Heart right ventricle (tissue), 16 donors: ENCODE measurements at regions not wholly inside any gene's neighbourhood (a gene's known extent, or its start where the extent isn't known, plus 50 kb on each side); places are given as distances from the start of the nearest gene placed in this dataset.

Experiments used
- ATAC-seq, 8 donors: fragments of 200-7000 bp; cut with Tn5 transposase; one replicate each; pipeline ENCODE4 v1.9.1; 2020; ENCODE audit warnings: mild to moderate bottlenecking in 8 of 8, moderate library complexity in 8 of 8, moderate number of reproducible peaks in 1 of 8
- DNase-seq, 2 donors: peaks; one replicate each; pipeline ENCODE4 v3.0.0-alpha.2; 2020
- H3K27ac ChIP-seq, 10 donors: fragments of 200-600 bp; sonication (generic) in 2 of 10; one replicate each; pipeline versions ENCODE4 v1.5.0 to v1.8.0; 2020 to 2022; ENCODE audit warnings: mild to moderate bottlenecking in 3 of 10
- H3K27me3 ChIP-seq, 7 donors: fragments of 200-600 bp; one replicate each; pipeline ENCODE4 v1.8.0; 2021 to 2022; ENCODE audit warnings: mild to moderate bottlenecking in 2 of 7
- H3K36me3 ChIP-seq, 9 donors: fragments of 200-600 bp; sonication (generic) in 1 of 9; one replicate each; pipeline versions ENCODE4 v1.5.0 to v1.8.0; 2020 to 2022; ENCODE audit warnings: mild to moderate bottlenecking in 2 of 9
- H3K4me1 ChIP-seq, 9 donors: fragments of 200-600 bp; sonication (generic) in 1 of 9; one replicate each; pipeline versions ENCODE4 v1.5.0 to v1.8.0; 2020 to 2022; ENCODE audit warnings: mild to moderate bottlenecking in 4 of 9
- H3K4me3 ChIP-seq, 10 donors: fragments of 200-600 bp; sonication (generic) in 2 of 10; one replicate each; pipeline versions ENCODE4 v1.5.0 to v1.8.0; 2020 to 2022; ENCODE audit warnings: mild to moderate bottlenecking in 7 of 10, moderate library complexity in 2 of 10
- H3K9me3 ChIP-seq, 11 donors: fragments of 200-600 bp in 10 of 11; sonication (generic) in 2 of 11; one replicate each; pipeline versions ENCODE4 v1.5.0 to v1.8.0; 2013 to 2022; ENCODE audit warnings: mild to moderate bottlenecking in 2 of 11, control low read depth in 1 of 11, moderate library complexity in 1 of 11
- WGBS, 2 donors: extraction: QIAGEN DNeasy Blood & Tissue Kit; methylation state at CpG; one replicate each; pipeline ENCODE4 v1.1.7; 2013; ENCODE audit warnings: inconsistent platforms in 1 of 2; 5-methylcytosine and 5-hydroxymethylcytosine counted together
- intact Hi-C, 10 donors: fragments of 100-400 bp; cut with DNase I; formaldehyde crosslinking; loops; one replicate each; pipeline versions ENCODE4 v1.11.1 to v1.14.2; 2022
- TF ChIP-seq, protein P1 (sequence below), 9 donors: fragments of 200-600 bp; sonication (generic) in 2 of 9; IDR thresholded peaks; one replicate each; pipeline versions ENCODE4 v1.5.0 to v1.8.0; 2021 to 2022; ENCODE audit warnings: antibody characterized with exemption in 9 of 9, mild to moderate bottlenecking in 5 of 9, moderate library complexity in 1 of 9
- donor health status: Arrhythmogenic right ventricular cardiomyopathy.
- donor health status: ischemic (EF 13 %, LVEDD 7.1; RV severe dilation, severe dysfunction).
- donor health status: healthy with polysubstance abuse.
- donor health status: DM: no; HTN: yes; CAD: no.
- donor health status: DM: no; HTN: no; CAD: no.
- donor health status: ischemic (EF 25% LVEDD 6.9; RV normal size, moderate dysfunction).
- donor health status: ischemic (EF 25% LVEDD 5.7; RV mildly dilated, moderate dysfunction).
- donor health status: healthy.
- donor health status: DM: yes; HTN: yes; CAD: no.
- donor health status: Ischemic cardiomyopathy.
- donor health status: ischemic (EF 35%, LVEDD 5.7; RV mildly dilated, moderate dysfunction).
- donor health status: nonischemic (EF 11% LVEDD 7.7; RV severe dilation, severe dysfunction).
- donor health status: DM: yes; HTN: yes; CAD: no.
- donor health status: PGD.
- donor health status: ischemic (EF 29% LVEDD 5.4; RV normal size, mild dysfunction).
- donor health status: nonischemic (EF 23%, LVEDD 6.1; RV moderate dilation, normal function).

- ATAC-seq (peak in 2 of 8 donors; percentile 4 to 25), DNase-seq (no peak)
- intact Hi-C loops = no loop called here
- Histone ChIP-seq H3K9me3 (peaks cover 22 to 100% (median 100%) of the 10 kb centered on the region in 11 donors), H3K27ac (no peak overlapping the region), H3K36me3 (peaks cover 19 to 100% (median 99%) of the 10 kb centered on the region in 9 donors), H3K27me3 (no peaks in the 10 kb centered on the region), H3K4me3 (no peak overlapping the region), H3K4me1 (no peaks in the 10 kb centered on the region)
- WGBS, 2 donors = 85 to 88% methylated on average over 18 of the region's 18 CpGs
- TF ChIP-seq, protein P1, sequence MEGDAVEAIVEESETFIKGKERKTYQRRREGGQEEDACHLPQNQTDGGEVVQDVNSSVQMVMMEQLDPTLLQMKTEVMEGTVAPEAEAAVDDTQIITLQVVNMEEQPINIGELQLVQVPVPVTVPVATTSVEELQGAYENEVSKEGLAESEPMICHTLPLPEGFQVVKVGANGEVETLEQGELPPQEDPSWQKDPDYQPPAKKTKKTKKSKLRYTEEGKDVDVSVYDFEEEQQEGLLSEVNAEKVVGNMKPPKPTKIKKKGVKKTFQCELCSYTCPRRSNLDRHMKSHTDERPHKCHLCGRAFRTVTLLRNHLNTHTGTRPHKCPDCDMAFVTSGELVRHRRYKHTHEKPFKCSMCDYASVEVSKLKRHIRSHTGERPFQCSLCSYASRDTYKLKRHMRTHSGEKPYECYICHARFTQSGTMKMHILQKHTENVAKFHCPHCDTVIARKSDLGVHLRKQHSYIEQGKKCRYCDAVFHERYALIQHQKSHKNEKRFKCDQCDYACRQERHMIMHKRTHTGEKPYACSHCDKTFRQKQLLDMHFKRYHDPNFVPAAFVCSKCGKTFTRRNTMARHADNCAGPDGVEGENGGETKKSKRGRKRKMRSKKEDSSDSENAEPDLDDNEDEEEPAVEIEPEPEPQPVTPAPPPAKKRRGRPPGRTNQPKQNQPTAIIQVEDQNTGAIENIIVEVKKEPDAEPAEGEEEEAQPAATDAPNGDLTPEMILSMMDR (IDR thresholded peaks at IDR 0.05) = no peak
Observed at GRCh38 chr15:25058080-25058785, 103.4 kb downstream of the SNRPN start.

- TF ChIP-seq, protein P1 (IDR thresholded peaks at IDR 0.05) = no peak
- Histone ChIP-seq H3K27ac (no peak overlapping the region), H3K9me3 (peaks cover 27 to 100% (median 100%) of the 10 kb centered on the region in 11 donors), H3K4me1 (no peaks in the 10 kb centered on the region), H3K27me3 (no peaks in the 10 kb centered on the region), H3K4me3 (no peak overlapping the region), H3K36me3 (peaks cover 23 to 100% (median 99%) of the 10 kb centered on the region in 9 donors)
- 90 to 91% methylated on average over 20 of the region's 20 CpGs for WGBS, 2 donors
- DNase-seq = no peak
- no peak for ATAC-seq
- intact Hi-C loops = no loop called here
Observed at GRCh38 chr15:25059698-25060471, 105.1 kb downstream of the SNRPN start.

DNA sequence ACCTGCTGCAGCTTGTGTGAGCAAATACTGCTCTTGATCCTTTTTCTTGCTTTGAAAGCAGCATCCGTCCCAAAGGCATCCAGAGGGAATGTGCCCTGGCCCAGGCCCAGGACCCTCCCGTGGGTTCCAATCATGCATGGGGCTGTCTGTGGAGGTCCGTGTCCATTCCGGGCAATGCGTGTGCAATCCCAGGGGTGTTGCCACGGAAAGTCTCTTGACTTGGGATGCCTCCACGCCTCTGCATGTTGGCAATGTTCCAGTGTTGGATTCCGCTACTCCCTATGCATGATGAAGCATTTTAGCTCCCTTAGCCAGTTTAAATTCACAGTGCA lies 105.7 kb downstream of the SNRPN start:
- intact Hi-C loops = no loop called here
- ATAC-seq (no peak), DNase-seq (no peak)
- Histone ChIP-seq H3K9me3 (peaks cover 24 to 100% (median 100%) of the 10 kb centered on the region in 11 donors), H3K36me3 (peaks cover 23 to 100% (median 99%) of the 10 kb centered on the region in 9 donors), H3K27me3 (no peaks in the 10 kb centered on the region), H3K4me1 (no peaks in the 10 kb centered on the region), H3K27ac (no peak overlapping the region), H3K4me3 (no peak overlapping the region)
- WGBS, 2 donors = 86 to 90% methylated on average over 8 of the region's 8 CpGs
- TF ChIP-seq, protein P1 (IDR thresholded peaks at IDR 0.05) = no peak

DNA sequence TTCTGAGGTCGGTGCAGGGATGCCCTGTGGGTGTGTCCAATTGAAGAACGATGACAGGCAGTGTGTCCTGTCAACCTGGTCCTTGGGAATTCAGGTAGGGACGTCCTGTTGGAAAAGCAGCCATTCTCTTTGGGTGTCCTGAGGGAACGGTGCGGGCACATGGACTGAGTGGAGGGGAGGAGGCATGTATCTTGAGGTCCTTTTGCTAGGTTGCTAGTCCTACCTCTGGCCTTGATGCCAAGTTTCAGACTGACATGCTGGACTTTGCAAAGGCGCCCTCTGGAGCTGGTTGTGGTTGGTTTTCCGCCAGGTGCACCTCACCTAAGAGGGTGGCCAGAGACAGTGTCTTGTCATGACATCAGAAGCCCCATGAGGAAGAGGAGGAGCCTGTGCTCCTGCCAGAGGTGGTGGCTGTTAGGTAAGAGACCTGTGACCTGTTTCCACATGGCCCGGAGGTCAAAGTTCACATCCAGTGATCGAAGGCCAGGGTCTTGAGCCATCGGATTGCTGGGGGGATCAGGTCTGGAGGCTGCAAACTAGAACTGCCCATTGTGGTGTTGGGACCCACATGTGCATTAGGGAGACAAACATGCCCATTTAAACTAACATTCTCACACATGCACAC lies 106.3 kb downstream of the SNRPN start:
- no peaks in the 10 kb centered on the region for H3K4me1 ChIP-seq
- intact Hi-C loops = no loop called here
- 81 to 87% methylated on average over 10 of the region's 10 CpGs for WGBS, 2 donors
- DNase-seq (no peak), ATAC-seq (no peak)
- no peak overlapping the region for H3K27ac ChIP-seq
- H3K27me3 ChIP-seq = no peaks in the 10 kb centered on the region
- peaks cover 25 to 100% (median 100%) of the 10 kb centered on the region in 11 donors for H3K9me3 ChIP-seq
- H3K36me3 ChIP-seq = peaks cover 26 to 100% (median 99%) of the 10 kb centered on the region in 9 donors
- TF ChIP-seq, protein P1 (IDR thresholded peaks at IDR 0.05) = no peak
- no peak overlapping the region for H3K4me3 ChIP-seq
